ENCODE measurements at regions not wholly inside any gene's neighbourhood (a gene's known extent, or its start where the extent isn't known, plus 50 kb on each side); places are given as distances from the start of the nearest gene placed in this dataset.

DNA sequence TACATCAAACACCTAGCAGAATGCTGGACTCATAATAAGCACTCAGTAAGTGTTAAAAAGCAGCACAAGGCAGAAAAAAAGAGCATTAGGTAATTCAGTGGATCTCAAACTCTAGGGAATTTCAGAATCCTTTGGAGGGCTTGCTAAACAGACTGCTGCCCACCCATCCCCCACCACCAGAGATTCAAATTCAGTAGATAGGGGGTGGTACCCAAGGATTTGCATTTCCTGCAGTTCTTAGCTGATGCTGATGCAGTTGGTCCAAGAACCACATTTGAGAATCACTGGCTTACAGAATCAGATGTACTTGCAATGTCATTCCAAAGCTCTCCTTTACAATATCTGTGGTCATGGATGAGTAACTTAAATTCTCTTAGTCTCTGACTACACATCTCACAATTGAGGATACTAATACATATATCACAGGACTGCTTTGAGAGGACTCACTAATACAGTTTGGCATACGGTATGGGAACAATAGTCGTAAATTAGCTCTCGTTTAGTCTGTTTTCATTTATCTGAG is 664.5 kb downstream of the KCNA4 start:
- TF ChIP-seq, protein P1, sequence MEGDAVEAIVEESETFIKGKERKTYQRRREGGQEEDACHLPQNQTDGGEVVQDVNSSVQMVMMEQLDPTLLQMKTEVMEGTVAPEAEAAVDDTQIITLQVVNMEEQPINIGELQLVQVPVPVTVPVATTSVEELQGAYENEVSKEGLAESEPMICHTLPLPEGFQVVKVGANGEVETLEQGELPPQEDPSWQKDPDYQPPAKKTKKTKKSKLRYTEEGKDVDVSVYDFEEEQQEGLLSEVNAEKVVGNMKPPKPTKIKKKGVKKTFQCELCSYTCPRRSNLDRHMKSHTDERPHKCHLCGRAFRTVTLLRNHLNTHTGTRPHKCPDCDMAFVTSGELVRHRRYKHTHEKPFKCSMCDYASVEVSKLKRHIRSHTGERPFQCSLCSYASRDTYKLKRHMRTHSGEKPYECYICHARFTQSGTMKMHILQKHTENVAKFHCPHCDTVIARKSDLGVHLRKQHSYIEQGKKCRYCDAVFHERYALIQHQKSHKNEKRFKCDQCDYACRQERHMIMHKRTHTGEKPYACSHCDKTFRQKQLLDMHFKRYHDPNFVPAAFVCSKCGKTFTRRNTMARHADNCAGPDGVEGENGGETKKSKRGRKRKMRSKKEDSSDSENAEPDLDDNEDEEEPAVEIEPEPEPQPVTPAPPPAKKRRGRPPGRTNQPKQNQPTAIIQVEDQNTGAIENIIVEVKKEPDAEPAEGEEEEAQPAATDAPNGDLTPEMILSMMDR (conservative IDR thresholded peaks at IDR 0.05; ENCODE audit: low read depth, low read length), result no peak
- no peak for TF ChIP-seq EZH2phosphoT487 (IDR thresholded peaks at IDR 0.05; ENCODE audit: borderline replicate concordance, low read length)
- no peak for TF ChIP-seq EZH2 (IDR thresholded peaks at IDR 0.05; ENCODE audit: low read length, unreplicated experiment)
